Activated CD8-positive, alpha-beta memory T cell treated with anti-CD3 and anti-CD28 coated beads for 36 hours (primary cell): ENCODE measurements at regions not wholly inside any gene's neighbourhood (a gene's known extent, or its start where the extent isn't known, plus 50 kb on each side); places are given as distances from the start of the nearest gene placed in this dataset.
"Not testable (repeated sequence)": the region's sequence is repeated elsewhere in the genome, so short reads cannot be mapped to it uniquely, and the experiment has no call there.

Source experiments
- CTCF ChIA-PET: fragments of 350-600 bp; sonication (Branson Sonifier 250); formaldehyde crosslinking; loops from one replicate; lab custom pipeline; 2021; ENCODE audit warnings: antibody characterized with exemption; lab: Charles Lee
- POLR2A ChIA-PET: fragments of 350-600 bp; sonication (Branson Sonifier 250); formaldehyde crosslinking; loops from one replicate; lab custom pipeline; 2021; ENCODE audit warnings: antibody characterized with exemption; lab: Charles Lee

DNA sequence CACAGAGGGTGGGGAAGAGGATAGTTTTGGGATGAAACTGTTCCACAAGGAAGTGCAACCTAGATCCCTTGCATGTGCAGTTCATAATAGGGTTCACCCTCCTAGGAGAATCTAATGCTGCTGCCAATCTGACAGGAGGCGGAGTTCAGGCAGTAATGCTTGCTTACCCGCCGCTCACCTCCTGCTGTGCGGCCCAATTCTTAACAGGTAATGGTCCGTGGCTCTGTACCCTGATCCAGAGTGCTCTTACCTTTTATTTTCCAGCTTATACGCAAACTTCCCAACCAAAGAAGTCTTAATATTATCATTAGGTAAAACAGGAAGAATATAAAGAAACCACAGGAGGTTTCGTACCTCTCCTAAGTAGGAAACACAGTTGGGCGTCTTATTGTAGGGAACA lies 82.7 kb upstream of the CD302 start:
- POLR2A ChIA-PET, result no interaction called here
- CTCF ChIA-PET, result no interaction called here

DNA sequence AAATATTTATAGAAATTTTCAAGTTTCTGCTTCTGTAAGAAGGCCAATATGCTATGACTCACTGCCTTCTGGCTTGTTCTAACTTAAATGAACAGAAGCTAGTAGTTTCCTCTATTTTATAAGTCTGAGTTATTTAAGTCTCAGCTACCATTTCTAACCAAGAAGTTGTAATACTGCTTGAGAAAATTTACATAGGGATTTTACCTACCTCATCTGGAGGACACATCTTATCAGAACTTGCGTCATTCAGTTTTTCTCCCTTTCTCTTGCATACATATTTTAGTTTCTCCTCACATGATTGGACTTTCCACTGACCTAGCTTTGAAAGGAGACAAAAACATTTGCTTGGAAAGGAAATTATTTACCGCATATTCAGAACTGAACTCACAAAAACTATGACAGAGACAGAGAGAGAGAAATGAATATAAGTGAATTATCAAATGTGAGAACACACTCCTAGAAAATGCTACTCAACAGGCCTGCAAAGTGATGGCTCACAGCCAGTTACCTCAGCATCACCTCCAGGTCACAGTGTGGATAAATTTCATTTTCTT lies 81.1 kb upstream of the CD302 start:
- ChIA-PET CTCF (no interaction called here), POLR2A (interaction anchor here (0.8 to 1.6 kb wide), 3 partner anchors 16 to 25 kb away, joined by 3 to 6 read pairs (median 5); partner anchors contain the start of gene LY75)

DNA sequence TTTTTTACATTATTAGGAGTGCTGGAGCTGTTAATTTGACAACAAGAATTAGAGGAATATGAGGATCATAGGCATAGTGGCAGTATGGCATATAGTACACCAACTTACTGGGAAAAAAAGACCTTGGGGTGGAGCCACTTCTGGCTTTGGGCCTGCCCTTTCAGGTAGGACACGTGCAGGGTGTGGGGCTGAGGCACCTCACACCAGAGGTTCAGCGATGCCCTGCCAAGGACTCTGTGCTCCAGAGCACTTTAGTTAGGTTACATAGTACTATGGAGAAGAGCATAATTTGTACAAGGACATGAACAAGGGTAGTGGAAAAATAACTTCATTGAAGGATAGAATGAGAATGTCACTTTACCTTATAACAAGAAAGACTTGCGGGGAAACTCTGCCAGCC lies 77.1 kb upstream of the CD302 start:
- CTCF ChIA-PET, result interaction anchor here (1.5 kb wide), 1 partner anchor 30 kb away, joined by 3 read pairs; the partner anchor contains the start of gene LY75
- POLR2A ChIA-PET, result no interaction called here

DNA sequence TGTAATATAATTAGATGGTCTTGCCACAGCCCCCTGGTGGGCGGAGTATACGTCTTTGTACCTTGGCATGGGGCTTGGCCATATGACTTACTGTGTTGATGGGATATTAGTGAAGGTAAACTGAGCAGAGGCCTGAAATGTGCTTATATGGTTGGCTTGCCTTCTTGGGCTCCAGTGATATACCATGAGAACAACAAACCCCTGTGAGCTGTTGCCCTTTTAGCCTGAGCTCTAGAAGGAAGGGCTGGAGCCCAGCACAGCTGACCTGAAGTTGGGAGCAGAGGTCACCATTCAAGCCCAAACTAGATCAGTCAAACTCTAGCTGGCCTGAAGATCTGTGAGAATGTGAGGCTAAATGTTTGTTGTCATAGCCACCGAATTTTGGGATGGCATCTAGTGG lies 75.2 kb upstream of the CD302 start:
- ChIA-PET CTCF (no interaction called here), POLR2A (no interaction called here)

DNA sequence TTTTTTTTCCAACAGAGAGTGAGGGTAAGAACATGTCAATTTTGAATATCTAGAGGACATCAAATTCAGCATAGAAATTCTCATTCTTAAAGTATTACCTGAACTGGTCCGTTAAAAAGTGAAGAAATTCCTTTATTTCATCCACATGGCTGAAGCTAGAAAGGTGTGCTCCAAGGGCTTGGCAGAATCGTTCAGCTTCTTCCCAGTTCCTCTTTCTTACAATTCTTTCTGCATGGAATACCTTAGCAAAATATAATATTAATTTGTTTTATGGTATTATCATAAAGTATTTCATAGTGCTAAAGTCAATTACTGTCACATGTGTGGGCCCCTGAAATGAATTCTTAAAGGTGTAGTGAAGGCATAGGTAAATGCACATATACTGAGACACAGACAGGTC lies 74.3 kb upstream of the CD302 start:
- POLR2A ChIA-PET, result no interaction called here
- CTCF ChIA-PET, result no interaction called here

DNA sequence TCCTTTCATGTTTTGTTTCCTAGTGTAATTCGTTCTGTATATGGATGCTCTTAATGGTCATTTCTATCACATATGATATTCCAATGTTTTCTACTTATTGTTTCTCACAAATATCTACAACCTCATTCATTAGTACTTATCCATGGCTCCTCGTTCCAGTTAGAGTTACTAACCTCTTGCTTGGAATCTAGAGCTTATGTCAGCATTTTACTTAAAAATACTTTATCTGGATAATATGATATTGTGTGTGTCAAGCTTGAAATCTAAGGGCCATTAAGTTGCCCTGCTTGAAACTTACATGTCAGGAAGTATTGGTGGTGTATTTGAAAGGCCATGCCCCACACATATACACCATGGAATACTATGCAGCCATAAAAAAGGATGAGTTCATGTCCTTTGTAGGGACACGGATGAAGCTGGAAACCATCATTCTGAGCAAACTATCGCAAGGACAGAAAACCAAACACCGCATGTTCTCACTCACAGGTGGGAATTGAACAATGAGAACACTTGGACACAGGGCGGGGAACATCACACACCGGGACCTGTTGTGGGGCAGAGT lies 70.7 kb upstream of the CD302 start:
- POLR2A ChIA-PET, CTCF ChIA-PET: not testable (repeated sequence)

DNA sequence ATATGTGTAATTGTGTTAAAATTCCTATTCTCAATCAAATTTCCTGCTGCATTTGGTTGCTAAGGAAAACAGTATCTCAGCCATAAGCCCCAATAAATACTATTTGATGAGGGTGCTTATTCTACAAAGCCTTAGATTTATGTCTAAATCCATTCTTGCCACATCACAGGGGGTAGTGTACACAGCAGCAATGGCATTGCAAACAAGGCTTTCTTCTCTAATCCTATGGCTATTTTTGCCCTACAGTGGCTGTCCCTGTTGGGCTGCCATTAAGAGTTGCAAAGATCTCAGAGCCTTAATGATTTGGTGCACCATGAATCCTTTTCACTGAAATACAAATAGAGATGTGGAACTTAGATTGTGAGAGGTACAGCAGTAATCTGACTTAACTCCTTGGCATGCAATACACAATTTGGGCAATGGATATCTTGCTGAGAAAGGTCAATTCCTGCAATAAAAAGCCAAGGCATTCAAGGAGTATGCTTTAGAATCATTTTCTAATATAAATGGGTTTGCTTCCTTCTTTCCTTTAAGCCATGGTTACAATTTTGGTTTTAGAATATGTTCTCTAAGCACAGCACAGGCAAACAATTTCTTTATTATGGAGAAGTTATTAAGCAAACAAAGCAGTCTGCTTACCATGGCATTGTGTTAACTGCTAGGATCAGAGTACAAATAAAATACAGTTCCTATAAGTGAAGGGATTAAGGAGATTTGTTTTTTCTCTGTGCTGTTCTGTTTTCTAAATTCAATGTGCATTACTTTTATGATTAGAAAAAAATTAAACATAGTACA lies 69.8 kb upstream of the CD302 start:
- POLR2A ChIA-PET, result no interaction called here

DNA sequence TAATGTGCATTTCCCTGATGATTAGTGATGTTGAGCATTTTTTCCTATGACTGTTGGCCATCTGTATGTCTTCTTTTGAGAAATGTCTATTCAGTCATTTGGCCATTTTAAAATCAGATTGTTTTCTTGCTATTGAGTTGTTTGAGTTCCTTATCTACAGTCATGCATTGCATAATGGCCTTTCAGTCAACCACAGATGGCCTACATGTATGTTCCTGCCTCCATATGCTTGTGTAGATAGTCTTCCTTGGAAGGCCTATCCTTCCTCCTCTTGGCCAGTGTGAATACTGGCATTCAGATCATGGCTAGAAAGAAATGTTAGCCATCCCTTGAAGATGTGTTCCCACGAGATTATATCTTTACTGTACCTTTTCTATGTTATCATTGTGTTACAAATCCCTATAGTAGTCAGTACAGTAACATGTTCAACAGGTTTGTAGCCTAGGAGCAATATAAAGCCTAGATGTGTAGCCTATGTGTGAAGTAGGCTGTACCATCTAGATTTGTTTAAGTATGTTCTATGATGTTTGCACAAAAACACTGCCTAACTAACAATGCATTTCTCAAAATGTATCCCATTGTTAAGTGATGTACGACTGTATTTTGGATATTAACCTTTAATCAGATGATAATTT lies 65.6 kb upstream of the CD302 start:
- POLR2A ChIA-PET, result no interaction called here
- CTCF ChIA-PET, result no interaction called here

More for the DNA sequence above, 69.8 kb upstream of the CD302 start:
- CTCF ChIA-PET, result no interaction called here

DNA sequence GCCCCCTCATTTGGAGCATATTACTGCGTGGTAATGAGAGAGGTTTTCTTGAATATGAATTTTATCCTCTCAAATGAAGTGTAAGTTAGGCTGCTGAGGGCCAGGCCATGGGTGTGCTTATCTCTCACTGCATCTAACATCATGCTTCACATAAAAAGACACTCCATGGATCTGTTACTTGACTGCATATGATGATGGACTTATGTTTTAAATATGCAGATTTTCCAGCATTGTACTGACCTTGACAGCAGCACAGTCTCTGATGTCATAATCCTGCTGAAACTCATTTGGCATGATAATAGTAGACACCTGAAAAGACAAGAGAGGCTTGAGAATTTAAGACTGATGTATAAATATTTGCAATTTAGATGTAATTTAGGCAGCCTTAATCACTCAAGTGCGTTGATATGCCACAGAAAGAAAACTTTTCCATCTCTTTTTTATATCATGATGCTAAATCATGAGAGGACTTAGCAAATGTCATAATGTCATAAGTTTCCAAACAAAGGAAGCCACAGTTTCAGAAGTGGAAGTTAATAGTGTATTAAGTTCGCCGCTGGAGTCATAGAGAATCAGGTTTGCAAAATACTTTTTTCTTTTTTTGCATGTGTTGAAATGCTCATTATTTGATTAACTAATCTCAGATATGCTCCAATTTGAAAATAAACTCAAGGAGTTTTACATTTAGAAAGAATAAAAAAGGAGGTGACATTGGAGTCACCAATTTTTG lies 62.7 kb upstream of the CD302 start:
- ChIA-PET CTCF (no interaction called here), POLR2A (no interaction called here)

DNA sequence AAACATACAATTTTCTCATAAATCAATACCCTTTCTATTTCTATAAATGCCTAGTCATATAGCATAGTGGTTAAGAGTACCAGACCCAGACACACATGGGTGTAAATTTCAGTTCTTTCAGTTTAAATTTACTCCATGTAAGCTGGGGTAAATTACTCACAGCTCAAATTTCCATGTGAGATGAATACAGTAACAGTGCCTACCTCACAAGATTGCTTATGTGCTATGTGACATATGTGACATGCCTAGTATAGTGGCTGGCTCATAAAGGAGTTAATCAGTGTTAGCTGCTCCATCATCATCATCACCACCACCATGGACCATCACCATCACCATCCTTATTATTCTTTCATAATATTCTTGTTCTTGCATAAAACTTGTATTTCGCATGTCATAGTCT lies 61.6 kb upstream of the CD302 start:
- POLR2A ChIA-PET, result interaction anchor here (0.7 kb wide), 1 partner anchor 19 kb away, joined by 3 read pairs; no protein-coding TSS in a partner anchor
- CTCF ChIA-PET, result no interaction called here

DNA sequence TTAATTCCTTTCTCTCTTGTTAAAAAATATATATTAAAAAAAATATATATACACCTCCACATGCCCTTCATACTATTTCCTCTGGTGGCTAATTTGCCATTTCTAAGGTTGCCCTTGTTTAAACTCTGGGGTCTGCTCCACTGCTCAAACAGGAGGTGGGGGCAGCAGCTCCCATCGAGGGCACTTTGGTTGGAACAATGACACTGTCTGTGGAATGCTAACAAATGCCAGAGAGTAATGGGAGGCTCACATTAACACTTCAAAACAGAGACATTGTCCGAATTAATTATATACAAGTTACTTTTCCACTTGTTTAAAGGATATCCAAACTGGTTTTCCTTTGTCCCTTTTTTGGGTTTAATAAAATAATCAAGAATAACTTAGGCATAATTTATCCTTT lies 58.8 kb upstream of the CD302 start:
- POLR2A ChIA-PET, result no interaction called here
- CTCF ChIA-PET, result interaction anchor here (0.6 kb wide), 1 partner anchor 12 kb away, joined by 3 read pairs; no protein-coding TSS in a partner anchor

DNA sequence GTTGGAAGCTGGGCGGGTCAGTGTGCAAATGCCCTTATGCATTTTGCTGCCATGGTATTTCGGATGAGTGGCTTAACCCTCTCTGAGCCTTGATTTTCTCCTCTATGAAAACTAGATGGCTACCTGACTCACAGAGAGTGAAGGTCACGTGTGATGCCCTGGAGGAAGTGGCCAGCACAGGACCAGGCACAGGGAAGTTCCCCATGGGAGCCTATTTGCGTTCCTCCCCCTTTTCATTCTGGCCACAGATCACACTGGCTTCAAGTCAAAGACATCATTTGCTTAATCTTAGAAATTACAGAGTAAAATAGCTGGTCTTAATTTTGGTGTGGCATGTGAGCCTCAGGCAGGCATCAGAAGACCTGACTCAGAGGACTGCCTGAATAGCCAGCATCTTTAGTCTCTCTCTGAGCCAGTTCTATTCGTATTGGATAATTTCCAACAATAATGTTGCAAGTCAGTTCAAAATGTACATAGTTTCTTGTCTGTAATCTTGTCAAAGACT lies 57.6 kb upstream of the CD302 start:
- CTCF ChIA-PET, result no interaction called here
- POLR2A ChIA-PET, result no interaction called here

DNA sequence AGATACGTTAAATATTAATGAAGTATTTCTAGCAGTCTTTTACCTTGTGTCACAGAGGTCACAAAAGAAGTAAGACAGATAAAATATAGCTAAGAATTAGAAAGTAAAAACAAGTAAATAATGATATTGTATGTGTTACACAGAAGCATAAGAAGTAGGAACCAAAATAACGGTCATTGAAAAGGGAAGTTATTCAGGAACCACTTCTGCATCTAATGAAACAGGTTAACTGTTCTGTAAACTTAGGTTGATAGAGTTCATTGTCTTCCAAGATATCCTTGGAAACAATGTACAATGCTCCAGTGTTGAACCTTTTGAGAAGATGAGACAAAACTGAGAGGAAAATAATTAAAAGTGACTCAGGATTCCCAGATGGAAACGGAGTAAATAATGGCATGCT lies 57.1 kb upstream of the CD302 start:
- ChIA-PET CTCF (no interaction called here), POLR2A (no interaction called here)

DNA sequence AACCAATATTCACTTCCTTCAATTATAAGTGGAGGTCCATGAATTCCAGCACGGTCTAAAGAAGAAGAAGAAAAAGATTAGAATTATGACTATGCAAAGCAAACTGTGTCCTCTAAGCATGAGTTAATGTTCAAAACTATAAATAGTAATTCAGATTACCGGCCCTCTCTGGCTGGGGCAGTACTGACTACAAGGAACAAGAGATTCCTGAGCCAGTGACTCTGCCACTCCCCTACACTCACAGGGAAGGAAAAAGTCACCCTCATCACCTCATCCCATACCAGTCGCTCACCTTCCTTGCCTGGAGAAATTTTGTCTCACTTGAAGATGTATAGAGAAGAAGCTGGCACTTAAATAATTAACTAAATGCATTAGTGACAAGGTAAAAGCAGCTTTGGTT lies 56.5 kb upstream of the CD302 start:
- POLR2A ChIA-PET, result no interaction called here
- CTCF ChIA-PET, result no interaction called here

DNA sequence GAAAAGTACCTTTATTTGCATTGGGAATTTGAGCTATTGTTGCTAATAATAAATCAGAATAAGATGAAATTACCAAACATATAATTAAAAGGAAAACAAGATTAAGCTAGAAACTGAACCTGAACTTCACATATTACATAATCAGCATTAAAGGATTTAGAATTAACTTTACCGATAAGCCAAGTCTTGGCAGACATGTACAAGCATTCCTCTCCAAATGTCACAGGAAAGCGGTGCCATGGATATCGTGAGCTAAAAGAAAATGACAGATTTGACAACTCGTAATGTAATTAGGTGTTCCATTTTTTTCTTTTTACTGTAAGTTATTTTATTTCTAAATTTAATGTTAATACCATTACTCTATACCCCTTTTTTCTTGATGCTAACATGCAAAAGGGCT lies 55.1 kb upstream of the CD302 start:
- CTCF ChIA-PET, result no interaction called here
- POLR2A ChIA-PET, result no interaction called here

DNA sequence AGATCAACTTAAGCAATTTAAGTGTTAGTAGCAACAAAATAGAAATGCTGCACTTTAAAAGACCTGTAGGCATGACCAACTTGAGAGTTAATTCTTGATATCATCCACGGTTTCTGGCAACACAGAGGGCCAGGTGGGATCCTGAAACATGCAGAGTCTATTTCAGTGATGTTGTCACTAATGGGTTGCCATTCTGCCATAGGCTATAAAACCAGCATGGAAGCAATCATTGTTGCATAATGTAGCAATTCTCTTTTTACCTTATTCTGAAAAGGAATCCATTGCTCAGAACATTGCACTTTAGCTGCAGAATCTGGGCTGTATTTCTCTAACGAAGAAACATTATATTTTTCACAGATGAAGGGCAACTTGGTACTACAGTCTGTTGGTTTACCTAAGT lies 53.9 kb upstream of the CD302 start:
- ChIA-PET POLR2A (no interaction called here), CTCF (no interaction called here)

DNA sequence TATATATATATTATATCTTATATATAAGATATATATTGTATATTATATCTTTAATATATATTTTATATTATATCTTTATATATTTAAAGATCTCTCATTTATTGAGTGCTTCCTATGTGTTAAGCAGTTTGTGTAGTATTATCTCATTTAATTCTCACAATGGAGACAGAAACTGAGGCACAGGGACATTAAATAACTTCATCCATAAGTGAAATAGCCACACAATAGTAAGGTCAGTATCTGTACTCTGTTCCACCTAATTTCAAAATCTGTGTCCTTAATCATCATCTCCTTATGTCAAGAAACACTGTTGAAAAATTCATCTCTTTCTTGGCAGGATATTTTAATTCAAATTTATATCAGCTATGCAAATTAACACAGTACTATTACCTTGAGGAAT lies 52.8 kb upstream of the CD302 start:
- ChIA-PET POLR2A (no interaction called here), CTCF (no interaction called here)

DNA sequence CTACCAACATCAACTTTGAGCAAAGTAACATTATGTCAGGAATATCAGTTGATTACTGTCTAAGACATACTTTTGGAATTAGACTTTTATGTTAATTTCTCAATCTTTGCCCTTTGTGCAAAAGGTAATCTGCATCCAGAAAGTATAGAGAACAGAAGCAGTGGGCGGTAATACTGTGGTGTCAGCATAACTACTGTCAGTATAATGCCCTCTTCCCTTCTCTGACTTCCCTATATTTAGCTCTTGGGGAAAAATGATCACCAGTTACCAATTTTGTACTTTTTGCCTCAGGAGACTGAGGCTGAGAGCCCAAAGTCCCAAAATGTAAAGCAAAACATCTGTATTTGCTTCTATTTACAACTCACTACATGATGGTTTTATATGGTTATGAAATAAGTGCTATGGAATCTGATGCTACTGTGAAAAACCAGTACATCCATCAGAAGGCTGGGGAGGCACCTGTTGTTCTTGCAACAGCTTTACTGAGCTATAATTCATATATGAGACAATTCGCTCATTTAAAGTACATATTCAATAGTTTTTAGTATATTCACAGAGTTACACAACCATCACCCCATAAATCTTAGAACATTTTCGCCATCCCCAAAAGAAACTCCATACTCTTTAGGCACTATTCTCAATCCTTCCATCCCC lies 51.3 kb upstream of the CD302 start:
- ChIA-PET POLR2A (interaction anchor here (0.7 kb wide), 1 partner anchor 1206 kb away, joined by 3 read pairs; no protein-coding TSS in a partner anchor), CTCF (no interaction called here)
